BE2C (cell line): ENCODE measurements at regions not wholly inside any gene's neighbourhood (a gene's known extent, or its start where the extent isn't known, plus 50 kb on each side); places are given as distances from the start of the nearest gene placed in this dataset.

ENCODE experiments used
- DNase-seq: peaks from one replicate; pipeline ENCODE4 v3.0.0-alpha.2; 2020
- H3K27me3 ChIP-seq: fragments of 250-450 bp; sonication (Bioruptor Pico); 2 replicates; pipeline ENCODE4 v1.5.1; 2020; ENCODE audit warnings: mild to moderate bottlenecking
- H3K36me3 ChIP-seq: fragments of 250-450 bp; sonication (Bioruptor Pico); 2 replicates; pipeline ENCODE4 v1.5.1; 2020; ENCODE audit warnings: mild to moderate bottlenecking
- H3K4me1 ChIP-seq: fragments of 250-450 bp; sonication (Bioruptor Pico); 2 replicates; pipeline ENCODE4 v1.5.1; 2020
- H3K4me3 ChIP-seq: 2 replicates; pipeline ENCODE4 v1.5.1; 2011; ENCODE audit warnings: low read depth, low read length
- H3K9me3 ChIP-seq: fragments of 250-450 bp; sonication (Bioruptor Pico); 2 replicates; pipeline ENCODE4 v1.5.1; 2020
- TF ChIP-seq, protein P1 (sequence below): IDR thresholded peaks from 2 replicates; pipeline ENCODE4 v1.5.1; 2012; ENCODE audit warnings: mild to moderate bottlenecking, low read depth, low read length

DNA sequence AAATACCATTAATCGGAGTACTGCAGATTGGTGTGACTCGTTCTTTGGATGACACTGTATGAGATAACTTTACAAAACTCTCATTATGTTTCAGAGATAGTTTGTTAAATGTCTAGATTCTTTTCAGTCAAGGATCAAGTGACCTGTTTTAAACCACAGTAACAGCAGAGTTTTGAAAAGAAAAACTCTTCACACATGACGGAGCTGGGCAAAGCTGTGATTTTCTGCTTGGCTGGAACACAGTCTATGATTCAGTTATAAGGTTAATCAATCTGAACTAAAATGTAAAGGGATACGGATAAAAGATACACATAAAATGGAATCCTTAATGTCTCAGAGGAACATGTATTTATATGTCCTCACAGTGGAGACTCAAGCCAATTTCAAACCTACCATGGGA is 573.2 kb downstream of the PRKD1 start:
- no peak overlapping the region for H3K4me3 ChIP-seq
- no peaks in the 10 kb centered on the region for H3K9me3 ChIP-seq
- TF ChIP-seq, protein P1, sequence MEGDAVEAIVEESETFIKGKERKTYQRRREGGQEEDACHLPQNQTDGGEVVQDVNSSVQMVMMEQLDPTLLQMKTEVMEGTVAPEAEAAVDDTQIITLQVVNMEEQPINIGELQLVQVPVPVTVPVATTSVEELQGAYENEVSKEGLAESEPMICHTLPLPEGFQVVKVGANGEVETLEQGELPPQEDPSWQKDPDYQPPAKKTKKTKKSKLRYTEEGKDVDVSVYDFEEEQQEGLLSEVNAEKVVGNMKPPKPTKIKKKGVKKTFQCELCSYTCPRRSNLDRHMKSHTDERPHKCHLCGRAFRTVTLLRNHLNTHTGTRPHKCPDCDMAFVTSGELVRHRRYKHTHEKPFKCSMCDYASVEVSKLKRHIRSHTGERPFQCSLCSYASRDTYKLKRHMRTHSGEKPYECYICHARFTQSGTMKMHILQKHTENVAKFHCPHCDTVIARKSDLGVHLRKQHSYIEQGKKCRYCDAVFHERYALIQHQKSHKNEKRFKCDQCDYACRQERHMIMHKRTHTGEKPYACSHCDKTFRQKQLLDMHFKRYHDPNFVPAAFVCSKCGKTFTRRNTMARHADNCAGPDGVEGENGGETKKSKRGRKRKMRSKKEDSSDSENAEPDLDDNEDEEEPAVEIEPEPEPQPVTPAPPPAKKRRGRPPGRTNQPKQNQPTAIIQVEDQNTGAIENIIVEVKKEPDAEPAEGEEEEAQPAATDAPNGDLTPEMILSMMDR: no peak
- no peaks in the 10 kb centered on the region for H3K4me1 ChIP-seq
- no peak for DNase-seq
- H3K36me3 ChIP-seq: no peaks in the 10 kb centered on the region
- no peaks in the 10 kb centered on the region for H3K27me3 ChIP-seq

DNA sequence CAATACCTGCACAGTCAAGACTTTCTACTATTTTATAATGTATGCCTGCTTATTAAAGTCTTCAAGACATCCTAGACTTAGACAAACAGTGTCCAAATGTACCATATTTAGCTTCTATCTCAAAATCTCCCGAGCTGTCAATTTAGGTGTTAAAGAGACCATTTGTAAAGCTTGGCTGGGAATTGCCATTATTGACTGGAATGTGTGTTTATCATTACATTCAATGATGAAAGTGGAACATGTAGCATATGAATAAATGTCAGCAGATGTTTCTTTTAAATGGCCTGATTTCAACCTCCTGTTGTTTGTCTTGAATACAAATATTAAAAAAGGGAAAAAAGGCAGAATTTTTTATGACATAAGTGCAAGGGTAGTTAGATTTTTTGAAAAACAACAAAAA is 572.3 kb downstream of the PRKD1 start:
- no peaks in the 10 kb centered on the region for H3K4me1 ChIP-seq
- H3K4me3 ChIP-seq: no peak overlapping the region
- DNase-seq: no peak
- no peaks in the 10 kb centered on the region for H3K9me3 ChIP-seq
- TF ChIP-seq, protein P1: no peak
- H3K36me3 ChIP-seq: no peaks in the 10 kb centered on the region
- no peaks in the 10 kb centered on the region for H3K27me3 ChIP-seq

DNA sequence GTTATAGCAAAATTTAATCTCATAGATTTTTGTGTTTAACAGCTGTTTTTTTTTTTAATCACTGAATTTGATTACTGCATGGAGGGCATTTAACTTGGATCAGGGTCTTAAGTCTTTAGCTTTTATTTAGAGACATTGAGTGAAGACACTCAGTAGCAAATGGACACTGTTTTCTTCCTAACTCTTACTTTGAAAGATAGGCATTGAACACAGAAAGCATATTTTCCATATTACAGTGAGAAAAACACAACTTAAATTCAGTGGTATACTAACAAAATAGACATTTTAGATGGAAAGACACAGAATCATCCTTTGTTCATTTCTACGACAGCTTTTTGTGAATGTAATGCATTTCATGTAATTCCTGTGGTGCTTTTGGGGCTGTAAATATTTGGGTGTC is 571.8 kb downstream of the PRKD1 start:
- DNase-seq: no peak
- H3K9me3 ChIP-seq: no peaks in the 10 kb centered on the region
- no peaks in the 10 kb centered on the region for H3K4me1 ChIP-seq
- TF ChIP-seq, protein P1: no peak
- H3K4me3 ChIP-seq: no peak overlapping the region
- no peaks in the 10 kb centered on the region for H3K36me3 ChIP-seq
- no peaks in the 10 kb centered on the region for H3K27me3 ChIP-seq

DNA sequence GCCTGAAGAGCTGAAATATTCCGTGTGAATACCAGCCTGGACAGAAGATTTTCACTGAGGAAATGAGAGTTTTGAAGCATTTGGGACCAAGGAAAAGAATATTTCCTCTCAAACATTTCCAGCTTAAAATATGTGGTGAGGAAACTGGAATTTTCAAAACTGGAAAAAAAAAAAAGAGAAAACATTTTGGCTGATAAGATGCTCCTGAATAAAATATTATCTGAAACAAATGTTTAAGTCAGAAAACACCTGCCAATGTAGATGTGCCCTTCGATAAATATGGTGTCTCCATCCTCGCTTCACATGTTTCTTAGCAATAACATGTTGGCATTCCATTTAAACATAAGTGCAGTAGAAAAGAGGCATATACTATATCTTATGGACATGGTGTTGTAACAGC is 567.0 kb downstream of the PRKD1 start:
- H3K36me3 ChIP-seq: no peaks in the 10 kb centered on the region
- no peak overlapping the region for H3K4me3 ChIP-seq
- TF ChIP-seq, protein P1: no peak
- DNase-seq: no peak
- H3K27me3 ChIP-seq: no peaks in the 10 kb centered on the region
- H3K9me3 ChIP-seq: no peaks in the 10 kb centered on the region
- no peaks in the 10 kb centered on the region for H3K4me1 ChIP-seq

DNA sequence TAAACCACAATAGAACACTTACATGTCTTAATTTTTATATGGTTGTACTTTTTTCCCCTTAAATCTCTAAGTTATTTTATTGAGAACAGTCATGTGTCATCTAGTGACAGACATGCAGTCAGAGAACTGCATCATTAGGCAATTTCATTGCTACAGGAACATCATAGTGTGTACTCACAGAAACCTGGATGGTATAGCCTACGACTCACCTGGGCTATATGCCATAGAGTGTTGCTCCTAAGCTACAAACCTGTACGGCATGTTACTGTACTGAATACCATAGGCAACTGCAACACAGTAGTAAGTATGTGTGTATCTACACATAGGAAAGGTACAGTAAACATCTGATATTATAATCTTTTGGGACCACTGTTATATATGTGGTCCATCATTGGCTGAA is 557.6 kb downstream of the PRKD1 start:
- Histone ChIP-seq H3K27me3 (no peaks in the 10 kb centered on the region), H3K36me3 (no peaks in the 10 kb centered on the region), H3K4me1 (no peaks in the 10 kb centered on the region), H3K4me3 (no peak overlapping the region), H3K9me3 (no peaks in the 10 kb centered on the region)
- TF ChIP-seq, protein P1: no peak
- no peak for DNase-seq

DNA sequence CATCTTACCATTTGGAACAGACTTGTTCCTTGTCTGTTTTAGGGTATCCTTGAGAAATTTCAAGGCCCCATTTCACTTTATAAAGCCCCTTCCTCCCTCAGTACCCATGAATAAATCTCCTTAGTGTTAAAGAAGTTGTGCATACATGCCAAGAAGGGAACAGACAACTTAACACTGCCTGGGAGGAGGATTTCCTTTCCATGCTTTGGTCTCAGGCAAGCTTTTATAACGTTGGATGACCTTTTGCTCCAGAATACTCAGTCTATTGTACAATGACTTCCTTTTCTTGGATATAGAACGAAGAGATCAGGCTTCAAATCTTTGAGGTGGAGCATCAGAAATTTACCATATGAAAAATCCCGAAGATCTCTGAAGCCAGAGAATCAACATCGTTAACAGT is 551.4 kb downstream of the PRKD1 start:
- H3K36me3 ChIP-seq: no peaks in the 10 kb centered on the region
- H3K27me3 ChIP-seq: no peaks in the 10 kb centered on the region
- TF ChIP-seq, protein P1: no peak
- H3K4me1 ChIP-seq: no peaks in the 10 kb centered on the region
- no peak overlapping the region for H3K4me3 ChIP-seq
- no peaks in the 10 kb centered on the region for H3K9me3 ChIP-seq
- DNase-seq: no peak
